ENCODE measurements at regions not wholly inside any gene's neighbourhood (a gene's known extent, or its start where the extent isn't known, plus 50 kb on each side); places are given as distances from the start of the nearest gene placed in this dataset.

- TF ChIP-seq, protein P1, sequence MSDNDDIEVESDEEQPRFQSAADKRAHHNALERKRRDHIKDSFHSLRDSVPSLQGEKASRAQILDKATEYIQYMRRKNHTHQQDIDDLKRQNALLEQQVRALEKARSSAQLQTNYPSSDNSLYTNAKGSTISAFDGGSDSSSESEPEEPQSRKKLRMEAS (IDR thresholded peaks at IDR 0.05): no peak
- TF ChIP-seq CTCF (IDR thresholded peaks at IDR 0.05; ENCODE audit: low read depth, low read length, missing input control): no peak
- TF ChIP-seq, protein P2, sequence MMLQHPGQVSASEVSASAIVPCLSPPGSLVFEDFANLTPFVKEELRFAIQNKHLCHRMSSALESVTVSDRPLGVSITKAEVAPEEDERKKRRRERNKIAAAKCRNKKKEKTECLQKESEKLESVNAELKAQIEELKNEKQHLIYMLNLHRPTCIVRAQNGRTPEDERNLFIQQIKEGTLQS (IDR thresholded peaks at IDR 0.05): no peak
- TF ChIP-seq GABPA (IDR thresholded peaks at IDR 0.05 in 1 of 2, conservative IDR thresholded peaks at IDR 0.05 in 1 of 2): no peak
Measured at GRCh38 chr5:71877511-71877910, 158.4 kb downstream of the CARTPT start.
